ENCODE measurements at regions not wholly inside any gene's neighbourhood (a gene's known extent, or its start where the extent isn't known, plus 50 kb on each side); places are given as distances from the start of the nearest gene placed in this dataset.

GRCh38 chr6:170114956-170115855 is 175.7 kb downstream of the DLL1 start:
- TF ChIP-seq, protein P1, sequence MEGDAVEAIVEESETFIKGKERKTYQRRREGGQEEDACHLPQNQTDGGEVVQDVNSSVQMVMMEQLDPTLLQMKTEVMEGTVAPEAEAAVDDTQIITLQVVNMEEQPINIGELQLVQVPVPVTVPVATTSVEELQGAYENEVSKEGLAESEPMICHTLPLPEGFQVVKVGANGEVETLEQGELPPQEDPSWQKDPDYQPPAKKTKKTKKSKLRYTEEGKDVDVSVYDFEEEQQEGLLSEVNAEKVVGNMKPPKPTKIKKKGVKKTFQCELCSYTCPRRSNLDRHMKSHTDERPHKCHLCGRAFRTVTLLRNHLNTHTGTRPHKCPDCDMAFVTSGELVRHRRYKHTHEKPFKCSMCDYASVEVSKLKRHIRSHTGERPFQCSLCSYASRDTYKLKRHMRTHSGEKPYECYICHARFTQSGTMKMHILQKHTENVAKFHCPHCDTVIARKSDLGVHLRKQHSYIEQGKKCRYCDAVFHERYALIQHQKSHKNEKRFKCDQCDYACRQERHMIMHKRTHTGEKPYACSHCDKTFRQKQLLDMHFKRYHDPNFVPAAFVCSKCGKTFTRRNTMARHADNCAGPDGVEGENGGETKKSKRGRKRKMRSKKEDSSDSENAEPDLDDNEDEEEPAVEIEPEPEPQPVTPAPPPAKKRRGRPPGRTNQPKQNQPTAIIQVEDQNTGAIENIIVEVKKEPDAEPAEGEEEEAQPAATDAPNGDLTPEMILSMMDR (IDR thresholded peaks at IDR 0.05; ENCODE audit: borderline replicate concordance, extremely low read depth, low read length, poor library complexity, severe bottlenecking): no peak
- no peak for TF ChIP-seq EZH2 (IDR thresholded peaks at IDR 0.05; ENCODE audit: borderline replicate concordance, low read depth, low read length, severe bottlenecking)

Data from DND-41 (cell line).